KMS-11 (cell line): ENCODE measurements at regions not wholly inside any gene's neighbourhood (a gene's known extent, or its start where the extent isn't known, plus 50 kb on each side); places are given as distances from the start of the nearest gene placed in this dataset.

Experiments used
- H2AFZ ChIP-seq: fragments of 200-600 bp; sonication (generic); 2 replicates; pipeline ENCODE4 v1.6.1; 2016; ENCODE audit warnings: antibody characterized with exemption, mixed run types, low read depth
- H3K27ac ChIP-seq: fragments of 200-600 bp; sonication (generic); 2 replicates; pipeline ENCODE4 v1.6.1; 2016; ENCODE audit warnings: mild to moderate bottlenecking, mixed run types
- H3K27me3 ChIP-seq: fragments of 200-600 bp; sonication (generic); 2 replicates; pipeline ENCODE4 v1.6.1; 2017; ENCODE audit warnings: mild to moderate bottlenecking, low read depth, mixed run types, moderate library complexity; ENCODE audit not compliant: insufficient read depth
- H3K36me3 ChIP-seq: fragments of 200-600 bp; sonication (generic); 2 replicates; pipeline ENCODE4 v1.6.1; 2017; ENCODE audit warnings: mild to moderate bottlenecking, mixed run types; ENCODE audit not compliant: insufficient read depth
- H3K4me1 ChIP-seq: fragments of 200-600 bp; sonication (generic); 2 replicates; pipeline ENCODE4 v1.6.1; 2016; ENCODE audit warnings: mild to moderate bottlenecking, low read depth, mixed run types; ENCODE audit not compliant: poor library complexity, severe bottlenecking
- H3K4me2 ChIP-seq: fragments of 200-600 bp; sonication (generic); 2 replicates; pipeline ENCODE4 v1.7.0; 2016; ENCODE audit warnings: mild to moderate bottlenecking, mixed run types
- H3K4me3 ChIP-seq: fragments of 200-600 bp; sonication (generic); IDR thresholded peaks from 2 replicates; pipeline ENCODE4 v1.6.1; 2017; ENCODE audit warnings: low read depth, low read length, mixed read lengths; ENCODE audit not compliant: insufficient read depth
- H3K79me2 ChIP-seq: fragments of 200-600 bp; sonication (generic); 2 replicates; pipeline ENCODE4 v1.6.1; 2016; ENCODE audit warnings: low read depth, mixed run types; ENCODE audit not compliant: insufficient read depth
- H3K9ac ChIP-seq: fragments of 200-600 bp; sonication (generic); 2 replicates; pipeline ENCODE4 v1.6.1; 2016; ENCODE audit warnings: mild to moderate bottlenecking, mixed run types
- H4K20me1 ChIP-seq: fragments of 200-600 bp; sonication (generic); 2 replicates; pipeline ENCODE4 v1.6.1; 2016; ENCODE audit warnings: mild to moderate bottlenecking, mixed run types; ENCODE audit not compliant: insufficient read depth
- TF ChIP-seq, protein P1 (sequence below): fragments of 200-600 bp; sonication (generic); conservative IDR thresholded peaks from 2 replicates; pipeline ENCODE4 v1.6.1; 2017; ENCODE audit warnings: low read depth, mild to moderate bottlenecking, antibody characterized with exemption, low read length, moderate library complexity, mixed read lengths

DNA sequence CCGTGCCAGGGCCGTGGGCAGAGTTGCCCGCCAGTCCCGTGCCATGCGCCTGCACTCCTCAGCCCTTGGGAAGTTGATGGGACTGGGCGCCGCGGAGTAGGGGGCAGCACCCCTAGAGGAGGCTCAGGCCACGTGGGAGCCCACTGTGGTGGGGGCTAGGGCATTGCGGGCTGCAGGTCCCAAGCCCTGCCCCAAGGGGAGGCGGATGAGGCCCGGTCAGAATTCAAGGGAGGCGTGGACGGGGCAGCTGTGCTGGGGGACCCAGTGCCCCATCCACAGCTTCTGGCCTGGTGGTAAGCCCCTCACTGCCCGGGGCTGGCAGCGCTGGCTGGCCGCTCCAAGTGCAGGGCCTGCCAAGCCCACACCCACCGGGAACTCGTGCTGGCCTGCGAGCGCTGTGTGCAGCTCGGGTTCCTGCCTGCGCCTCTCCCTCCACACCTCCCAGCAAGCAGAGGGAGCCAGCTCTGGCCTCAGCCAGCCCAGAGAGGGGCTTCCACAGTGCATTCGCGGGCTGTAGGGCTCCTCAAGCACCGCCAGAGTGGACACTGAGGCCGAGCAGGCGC lies 317.8 kb downstream of the HAO1 start:
- Histone ChIP-seq H3K4me3 (no peak overlapping the region), H3K27ac (no peak overlapping the region), H2AFZ (no peak overlapping the region), H3K27me3 (no peaks in the 10 kb centered on the region), H3K4me2 (no peak overlapping the region), H3K9ac (no peak overlapping the region), H3K79me2 (no peaks in the 10 kb centered on the region), H3K36me3 (no peaks in the 10 kb centered on the region), H4K20me1 (no peaks in the 10 kb centered on the region), H3K4me1 (no peaks in the 10 kb centered on the region)
- TF ChIP-seq, protein P1, sequence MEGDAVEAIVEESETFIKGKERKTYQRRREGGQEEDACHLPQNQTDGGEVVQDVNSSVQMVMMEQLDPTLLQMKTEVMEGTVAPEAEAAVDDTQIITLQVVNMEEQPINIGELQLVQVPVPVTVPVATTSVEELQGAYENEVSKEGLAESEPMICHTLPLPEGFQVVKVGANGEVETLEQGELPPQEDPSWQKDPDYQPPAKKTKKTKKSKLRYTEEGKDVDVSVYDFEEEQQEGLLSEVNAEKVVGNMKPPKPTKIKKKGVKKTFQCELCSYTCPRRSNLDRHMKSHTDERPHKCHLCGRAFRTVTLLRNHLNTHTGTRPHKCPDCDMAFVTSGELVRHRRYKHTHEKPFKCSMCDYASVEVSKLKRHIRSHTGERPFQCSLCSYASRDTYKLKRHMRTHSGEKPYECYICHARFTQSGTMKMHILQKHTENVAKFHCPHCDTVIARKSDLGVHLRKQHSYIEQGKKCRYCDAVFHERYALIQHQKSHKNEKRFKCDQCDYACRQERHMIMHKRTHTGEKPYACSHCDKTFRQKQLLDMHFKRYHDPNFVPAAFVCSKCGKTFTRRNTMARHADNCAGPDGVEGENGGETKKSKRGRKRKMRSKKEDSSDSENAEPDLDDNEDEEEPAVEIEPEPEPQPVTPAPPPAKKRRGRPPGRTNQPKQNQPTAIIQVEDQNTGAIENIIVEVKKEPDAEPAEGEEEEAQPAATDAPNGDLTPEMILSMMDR: no peak

DNA sequence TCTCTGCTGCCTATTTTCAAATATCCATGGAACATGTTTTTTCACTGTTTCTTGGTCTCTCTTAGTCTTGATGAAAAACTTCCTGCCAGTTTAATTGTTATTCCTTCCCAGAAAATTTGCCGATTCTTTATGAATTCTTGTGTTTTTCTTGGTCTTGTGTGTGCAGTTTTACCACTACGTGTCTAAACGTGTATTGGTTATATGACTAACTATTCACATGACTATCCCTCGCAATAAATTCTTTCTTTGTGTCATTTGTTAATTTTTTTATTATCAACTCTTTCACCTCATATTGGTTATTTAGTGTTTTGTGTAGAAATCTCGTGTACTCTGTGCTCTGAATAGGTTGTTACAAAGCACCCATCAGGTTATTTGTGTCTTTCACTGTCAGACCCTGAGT lies 315.4 kb downstream of the HAO1 start:
- no peak overlapping the region for H3K4me3 ChIP-seq
- no peak overlapping the region for H3K27ac ChIP-seq
- H3K79me2 ChIP-seq: no peaks in the 10 kb centered on the region
- H3K4me2 ChIP-seq: no peak overlapping the region
- H3K4me1 ChIP-seq: no peaks in the 10 kb centered on the region
- TF ChIP-seq, protein P1: no peak
- H3K36me3 ChIP-seq: no peaks in the 10 kb centered on the region
- H4K20me1 ChIP-seq: no peaks in the 10 kb centered on the region
- H2AFZ ChIP-seq: no peak overlapping the region
- no peak overlapping the region for H3K9ac ChIP-seq
- H3K27me3 ChIP-seq: no peaks in the 10 kb centered on the region

DNA sequence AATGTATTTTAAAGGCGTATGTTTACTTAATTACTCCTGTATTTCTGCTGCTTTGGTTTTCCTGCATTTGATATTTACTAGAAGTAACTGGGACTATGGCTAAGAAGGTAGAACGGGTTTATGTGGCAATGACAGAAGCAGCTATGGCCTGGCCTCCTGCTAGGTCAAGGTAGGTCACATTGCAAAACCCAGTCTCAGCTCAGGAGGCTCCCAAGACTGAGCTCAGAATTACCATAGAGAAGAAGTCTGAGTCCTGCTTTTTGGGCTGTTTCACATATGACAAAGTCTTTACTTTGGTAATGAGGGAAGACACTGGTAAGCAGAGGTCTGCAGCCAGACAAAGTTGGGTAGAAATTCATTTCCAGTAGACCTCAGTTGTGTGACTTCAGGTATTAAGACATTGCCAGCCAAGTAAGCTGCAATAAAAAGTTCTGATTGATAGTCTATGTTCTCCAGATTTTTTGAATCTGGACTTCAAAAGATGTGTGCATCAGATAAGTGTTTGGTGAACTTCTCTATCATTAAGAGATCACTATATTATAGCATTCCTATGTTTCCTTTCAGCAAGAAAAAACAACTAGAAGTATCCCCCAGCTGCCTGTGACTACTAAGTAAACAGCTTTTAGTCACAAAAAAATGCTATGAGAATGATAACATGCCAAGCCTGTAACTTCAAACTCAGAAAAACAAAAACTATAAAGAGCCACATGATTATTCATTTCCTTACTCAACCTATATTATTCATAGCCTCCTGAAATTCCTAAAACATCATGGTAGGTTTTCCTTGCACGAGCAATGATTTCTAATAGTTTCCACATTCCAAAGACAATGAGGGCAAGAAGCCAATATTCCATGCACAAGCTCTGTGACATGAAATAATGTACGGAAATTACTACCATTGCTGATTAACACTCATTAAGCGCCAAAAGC lies 312.3 kb downstream of the HAO1 start:
- Histone ChIP-seq H3K79me2 (no peaks in the 10 kb centered on the region), H3K4me1 (no peaks in the 10 kb centered on the region), H3K27me3 (no peaks in the 10 kb centered on the region), H3K4me2 (no peak overlapping the region), H3K27ac (no peak overlapping the region), H4K20me1 (no peaks in the 10 kb centered on the region), H2AFZ (no peak overlapping the region), H3K4me3 (no peak overlapping the region), H3K36me3 (no peaks in the 10 kb centered on the region), H3K9ac (no peak overlapping the region)
- TF ChIP-seq, protein P1: no peak

DNA sequence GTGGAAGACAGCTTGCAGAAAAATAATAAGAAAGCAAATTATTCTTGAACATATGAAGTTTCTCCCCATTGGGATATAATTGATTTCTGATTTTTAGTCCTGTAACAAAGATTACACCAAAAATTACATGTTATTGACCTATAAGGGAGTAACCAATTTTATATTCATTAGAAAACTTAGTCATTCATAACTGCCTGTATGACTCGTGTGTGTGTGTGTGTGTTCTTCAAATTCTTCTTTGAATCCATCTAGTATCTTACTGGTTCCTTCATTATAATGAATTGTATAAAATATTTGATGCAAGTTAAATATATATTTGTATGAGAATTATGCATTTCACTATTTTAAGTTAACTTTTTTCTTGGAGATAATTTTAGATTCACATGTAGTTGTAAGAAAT lies 310.4 kb downstream of the HAO1 start:
- Histone ChIP-seq H3K4me2 (no peak overlapping the region), H4K20me1 (no peaks in the 10 kb centered on the region), H3K79me2 (no peaks in the 10 kb centered on the region), H2AFZ (no peak overlapping the region), H3K9ac (no peak overlapping the region), H3K36me3 (no peaks in the 10 kb centered on the region), H3K4me3 (no peak overlapping the region), H3K4me1 (no peaks in the 10 kb centered on the region), H3K27me3 (no peaks in the 10 kb centered on the region), H3K27ac (no peak overlapping the region)
- TF ChIP-seq, protein P1: no peak
